ENCODE measurements at regions not wholly inside any gene's neighbourhood (a gene's known extent, or its start where the extent isn't known, plus 50 kb on each side); places are given as distances from the start of the nearest gene placed in this dataset.
"Not testable (repeated sequence)": the region's sequence is repeated elsewhere in the genome, so short reads cannot be mapped to it uniquely, and the experiment has no call there.

- DNase-seq (ENCODE audit: low spot score in 2 of 2): no peak
- Histone ChIP-seq H3K4me3 (no peak overlapping the region), H3K27me3 (no peaks in the 10 kb centered on the region), H3K36me3 (no peaks in the 10 kb centered on the region), H3K27ac (no peak overlapping the region), H3K4me1 (no peaks in the 10 kb centered on the region), H3K9me3 (peaks cover 0 to 6% of the 10 kb centered on the region in 2 donors)
- TF ChIP-seq POLR2AphosphoS5 (IDR thresholded peaks at IDR 0.05) (no peak), CTCF (IDR thresholded peaks at IDR 0.05) (no peak), POLR2A (IDR thresholded peaks at IDR 0.05) (no peak)
- intact Hi-C loops (cut with DNase I; ENCODE audit: low total_unique reads): no loop called here
Measured at GRCh38 chr5:30150231-30150630, 1043.3 kb upstream of the CDH6 start.

GRCh38 chr5:30149526-30149925 lies 1044.0 kb upstream of the CDH6 start:
- intact Hi-C loops (cut with DNase I; ENCODE audit: low total_unique reads): no loop called here

GRCh38 chr5:30147976-30148375 lies 1045.5 kb upstream of the CDH6 start:
- Histone ChIP-seq H3K27me3 (no peaks in the 10 kb centered on the region), H3K36me3 (no peaks in the 10 kb centered on the region), H3K4me1 (no peaks in the 10 kb centered on the region), H3K4me3 (no peak overlapping the region), H3K27ac (no peak overlapping the region), H3K9me3 (peaks cover 0 to 10% of the 10 kb centered on the region in 2 donors)
- intact Hi-C loops (cut with DNase I; ENCODE audit: low total_unique reads): no loop called here
- TF ChIP-seq CTCF (IDR thresholded peaks at IDR 0.05): no peak
- no peak for TF ChIP-seq POLR2A (IDR thresholded peaks at IDR 0.05)
- TF ChIP-seq POLR2AphosphoS5 (IDR thresholded peaks at IDR 0.05): no peak
- DNase-seq (ENCODE audit: low spot score in 2 of 2): no peak

More at GRCh38 chr5:30149526-30149925, 1044.0 kb upstream of the CDH6 start:
- no peak overlapping the region for H3K4me3 ChIP-seq
- H3K27ac ChIP-seq: no peak overlapping the region
- H3K36me3 ChIP-seq: no peaks in the 10 kb centered on the region
- no peaks in the 10 kb centered on the region for H3K4me1 ChIP-seq
- TF ChIP-seq POLR2A (IDR thresholded peaks at IDR 0.05) (no peak), CTCF (IDR thresholded peaks at IDR 0.05) (no peak), POLR2AphosphoS5 (IDR thresholded peaks at IDR 0.05) (no peak)
- no peaks in the 10 kb centered on the region for H3K27me3 ChIP-seq
- peaks cover 0 to 6% of the 10 kb centered on the region in 2 donors for H3K9me3 ChIP-seq
- DNase-seq (ENCODE audit: low spot score in 2 of 2): no peak

GRCh38 chr5:30144059-30144458 lies 1049.4 kb upstream of the CDH6 start:
- H3K4me3 ChIP-seq; H3K27me3 ChIP-seq; H3K36me3 ChIP-seq; H3K27ac ChIP-seq; H3K4me1 ChIP-seq; DNase-seq (ENCODE audit: low spot score in 2 of 2); intact Hi-C loops (cut with DNase I; ENCODE audit: low total_unique reads): not testable (repeated sequence)
- peaks cover 0 to 19% of the 10 kb centered on the region in 2 donors for H3K9me3 ChIP-seq

GRCh38 chr5:30142432-30142831 lies 1051.1 kb upstream of the CDH6 start:
- Histone ChIP-seq H3K9me3 (peaks cover 0 to 18% of the 10 kb centered on the region in 2 donors), H3K27ac (no peak overlapping the region), H3K36me3 (no peaks in the 10 kb centered on the region), H3K27me3 (no peaks in the 10 kb centered on the region), H3K4me1 (no peaks in the 10 kb centered on the region), H3K4me3 (no peak overlapping the region)
- no peak for DNase-seq (ENCODE audit: low spot score in 2 of 2)
- intact Hi-C loops (cut with DNase I; ENCODE audit: low total_unique reads): no loop called here
- TF ChIP-seq POLR2A (IDR thresholded peaks at IDR 0.05) (no peak), CTCF (IDR thresholded peaks at IDR 0.05) (no peak), POLR2AphosphoS5 (IDR thresholded peaks at IDR 0.05) (no peak)

GRCh38 chr5:30121043-30121442 lies 1072.4 kb upstream of the CDH6 start:
- no peaks in the 10 kb centered on the region for H3K9me3 ChIP-seq
- no peaks in the 10 kb centered on the region for H3K36me3 ChIP-seq
- no peaks in the 10 kb centered on the region for H3K27me3 ChIP-seq
- no peak overlapping the region for H3K27ac ChIP-seq
- H3K4me3 ChIP-seq: no peak overlapping the region
- TF ChIP-seq CTCF (IDR thresholded peaks at IDR 0.05): no peak
- no peak for TF ChIP-seq POLR2AphosphoS5 (IDR thresholded peaks at IDR 0.05)
- TF ChIP-seq POLR2A (IDR thresholded peaks at IDR 0.05): no peak
- no peaks in the 10 kb centered on the region for H3K4me1 ChIP-seq
- DNase-seq (ENCODE audit: low spot score in 2 of 2): no peak
- intact Hi-C loops (cut with DNase I; ENCODE audit: low total_unique reads): no loop called here
